ENCODE measurements at regions not wholly inside any gene's neighbourhood (a gene's known extent, or its start where the extent isn't known, plus 50 kb on each side); places are given as distances from the start of the nearest gene placed in this dataset.

DNA sequence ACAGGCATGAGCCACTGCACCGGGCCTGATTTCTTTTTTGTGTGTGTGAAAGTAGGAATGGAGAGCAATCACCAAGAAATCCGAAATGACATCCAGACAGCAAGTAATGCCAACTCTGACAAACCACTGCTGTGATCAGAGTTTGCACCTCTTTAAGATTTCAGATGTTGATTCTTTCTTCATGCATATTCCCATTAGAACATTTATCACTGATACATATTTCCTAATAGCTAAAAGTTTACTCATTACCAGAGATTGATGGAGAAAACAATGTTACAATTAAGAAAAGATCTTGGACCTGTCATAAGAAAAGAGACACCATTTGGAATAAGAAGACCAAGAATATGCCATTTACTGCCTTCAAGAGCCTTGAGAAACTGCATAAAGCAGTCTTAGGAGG lies 217.0 kb upstream of the MGAT4C start:
- WGBS (ENCODE audit: insufficient coverage) = no CpG with 5 or more reads among the region's 2 CpGs
- H3K36me3 ChIP-seq (replicated peaks in 1 of 2; ENCODE audit: control extremely low read depth in 1 of 2, control insufficient read depth in 1 of 2, extremely low read depth in 1 of 2, insufficient read depth in 2 of 2, low read length in 1 of 2) = no peaks in the 10 kb centered on the region
- no peaks in the 10 kb centered on the region for H3K79me2 ChIP-seq (ENCODE audit: control insufficient read depth, insufficient read depth, low read length)
- H3K4me1 Mint-ChIP-seq = no peaks in the 10 kb centered on the region
- no peak for TF ChIP-seq EZH2 (IDR thresholded peaks at IDR 0.05; ENCODE audit: borderline replicate concordance, insufficient read depth, low read depth, low read length, poor library complexity, severe bottlenecking)
- TF ChIP-seq, protein P1, sequence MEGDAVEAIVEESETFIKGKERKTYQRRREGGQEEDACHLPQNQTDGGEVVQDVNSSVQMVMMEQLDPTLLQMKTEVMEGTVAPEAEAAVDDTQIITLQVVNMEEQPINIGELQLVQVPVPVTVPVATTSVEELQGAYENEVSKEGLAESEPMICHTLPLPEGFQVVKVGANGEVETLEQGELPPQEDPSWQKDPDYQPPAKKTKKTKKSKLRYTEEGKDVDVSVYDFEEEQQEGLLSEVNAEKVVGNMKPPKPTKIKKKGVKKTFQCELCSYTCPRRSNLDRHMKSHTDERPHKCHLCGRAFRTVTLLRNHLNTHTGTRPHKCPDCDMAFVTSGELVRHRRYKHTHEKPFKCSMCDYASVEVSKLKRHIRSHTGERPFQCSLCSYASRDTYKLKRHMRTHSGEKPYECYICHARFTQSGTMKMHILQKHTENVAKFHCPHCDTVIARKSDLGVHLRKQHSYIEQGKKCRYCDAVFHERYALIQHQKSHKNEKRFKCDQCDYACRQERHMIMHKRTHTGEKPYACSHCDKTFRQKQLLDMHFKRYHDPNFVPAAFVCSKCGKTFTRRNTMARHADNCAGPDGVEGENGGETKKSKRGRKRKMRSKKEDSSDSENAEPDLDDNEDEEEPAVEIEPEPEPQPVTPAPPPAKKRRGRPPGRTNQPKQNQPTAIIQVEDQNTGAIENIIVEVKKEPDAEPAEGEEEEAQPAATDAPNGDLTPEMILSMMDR (IDR thresholded peaks at IDR 0.05) = no peak
- no peak overlapping the region for H2AFZ ChIP-seq (ENCODE audit: insufficient read depth, low read depth, low read length, poor library complexity, severe bottlenecking)
- H3K27ac ChIP-seq (ENCODE audit: low read length in 2 of 2) = no peak overlapping the region
- ChIA-PET CTCF (no interaction called here), POLR2A (no interaction called here)
- H3K4me1 ChIP-seq (ENCODE audit: control insufficient read depth in 2 of 2, insufficient read depth in 2 of 2, low read length in 2 of 2) = no peaks in the 10 kb centered on the region
- no peak for ATAC-seq (ENCODE audit: low read depth)
- intact Hi-C loops (cut with micrococcal nuclease) = no loop called here
- H3K4me3 ChIP-seq (ENCODE audit: control extremely low read depth in 1 of 5, extremely low read depth in 1 of 5, insufficient read depth in 1 of 5, low read depth in 2 of 5, low read length in 4 of 5) = no peak overlapping the region
- no peaks in the 10 kb centered on the region for H3K27me3 Mint-ChIP-seq
- H3K4me3 Mint-ChIP-seq = no peak overlapping the region
- no peak overlapping the region for H3K4me2 ChIP-seq (replicated peaks; ENCODE audit: low read depth, low read length, poor library complexity, severe bottlenecking)
- H3K27ac Mint-ChIP-seq = no peak overlapping the region
- no peaks in the 10 kb centered on the region for H3K9me3 ChIP-seq (ENCODE audit: control extremely low read depth in 1 of 3, control insufficient read depth in 2 of 3, insufficient read depth in 1 of 3, low read length in 2 of 3)
- H3K9me3 Mint-ChIP-seq (ENCODE audit: insufficient read depth) = peaks cover 3% of the 10 kb centered on the region
- DNase-seq = no peak
- H4K20me1 ChIP-seq (ENCODE audit: control insufficient read depth, insufficient read depth, low read length, poor library complexity, severe bottlenecking) = no peaks in the 10 kb centered on the region
- no peak overlapping the region for H3K9ac ChIP-seq (ENCODE audit: low read length)
- no peaks in the 10 kb centered on the region for H3K27me3 ChIP-seq (replicated peaks in 1 of 4; ENCODE audit: control extremely low read depth in 1 of 4, control insufficient read depth in 3 of 4, insufficient read depth in 4 of 4, low read length in 3 of 4)

DNA sequence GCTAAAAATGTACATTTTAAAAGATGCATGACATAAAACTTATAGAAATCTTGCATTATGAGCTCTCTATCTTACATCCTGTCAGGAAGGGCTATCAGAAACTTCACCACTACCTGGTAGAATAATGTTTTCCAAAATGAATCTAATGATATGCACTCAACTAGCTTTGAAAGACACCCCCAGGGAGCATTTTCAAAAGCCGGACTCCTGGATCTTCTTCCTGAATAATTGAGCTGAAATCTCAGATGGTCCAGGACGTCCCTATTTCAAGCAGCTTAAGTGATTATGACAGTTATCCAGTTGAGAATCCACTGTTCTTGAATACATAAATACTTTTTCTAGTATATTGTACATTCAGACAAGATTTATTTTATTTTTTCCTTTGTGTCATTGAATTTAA lies 200.6 kb upstream of the MGAT4C start:
- H3K27me3 Mint-ChIP-seq = no peaks in the 10 kb centered on the region
- Histone ChIP-seq H3K36me3 (replicated peaks in 1 of 2; ENCODE audit: control extremely low read depth in 1 of 2, control insufficient read depth in 1 of 2, extremely low read depth in 1 of 2, insufficient read depth in 2 of 2, low read length in 1 of 2) (no peaks in the 10 kb centered on the region), H4K20me1 (ENCODE audit: control insufficient read depth, insufficient read depth, low read length, poor library complexity, severe bottlenecking) (no peaks in the 10 kb centered on the region), H3K27ac (ENCODE audit: low read length in 2 of 2) (no peak overlapping the region), H3K9me3 (ENCODE audit: control extremely low read depth in 1 of 3, control insufficient read depth in 2 of 3, insufficient read depth in 1 of 3, low read length in 2 of 3) (no peaks in the 10 kb centered on the region), H3K4me3 (ENCODE audit: control extremely low read depth in 1 of 5, extremely low read depth in 1 of 5, insufficient read depth in 1 of 5, low read depth in 2 of 5, low read length in 4 of 5) (no peak overlapping the region), H3K9ac (ENCODE audit: low read length) (no peak overlapping the region), H3K4me1 (ENCODE audit: control insufficient read depth in 2 of 2, insufficient read depth in 2 of 2, low read length in 2 of 2) (no peaks in the 10 kb centered on the region), H2AFZ (ENCODE audit: insufficient read depth, low read depth, low read length, poor library complexity, severe bottlenecking) (no peak overlapping the region), H3K27me3 (replicated peaks in 1 of 4; ENCODE audit: control extremely low read depth in 1 of 4, control insufficient read depth in 3 of 4, insufficient read depth in 4 of 4, low read length in 3 of 4) (no peaks in the 10 kb centered on the region), H3K79me2 (ENCODE audit: control insufficient read depth, insufficient read depth, low read length) (no peaks in the 10 kb centered on the region), H3K4me2 (replicated peaks; ENCODE audit: low read depth, low read length, poor library complexity, severe bottlenecking) (no peak overlapping the region)
- TF ChIP-seq, protein P1 (IDR thresholded peaks at IDR 0.05) = no peak
- no peak for TF ChIP-seq EZH2 (IDR thresholded peaks at IDR 0.05; ENCODE audit: borderline replicate concordance, insufficient read depth, low read depth, low read length, poor library complexity, severe bottlenecking)
- no CpG with 5 or more reads among the region's 2 CpGs for WGBS (ENCODE audit: insufficient coverage)
- H3K4me1 Mint-ChIP-seq = no peaks in the 10 kb centered on the region
- no peak overlapping the region for H3K27ac Mint-ChIP-seq
- no peak for DNase-seq
- no peak for ATAC-seq (ENCODE audit: low read depth)
- ChIA-PET POLR2A (no interaction called here), CTCF (no interaction called here)
- H3K9me3 Mint-ChIP-seq (ENCODE audit: insufficient read depth) = no peaks in the 10 kb centered on the region
- intact Hi-C loops (cut with micrococcal nuclease) = no loop called here
- no peak overlapping the region for H3K4me3 Mint-ChIP-seq

Measured in B cell (primary cell).